Bronchial epithelial cell (primary cell): ENCODE measurements at regions not wholly inside any gene's neighbourhood (a gene's known extent, or its start where the extent isn't known, plus 50 kb on each side); places are given as distances from the start of the nearest gene placed in this dataset.

ENCODE experiments used
- DNase-seq: peaks from one replicate; pipeline ENCODE4 v3.0.0-alpha.2; 2010; ENCODE audit warnings: low read depth
- FAIRE-seq: peaks from 2 replicates; lab custom pipeline; 2011; peaks lifted over from hg19 to GRCh38; lab: Jason Lieb, UNC
- H3K27me3 ChIP-seq: 2 replicates; pipeline ENCODE4 v1.5.1; 2011; ENCODE audit warnings: low read length; ENCODE audit not compliant: control insufficient read depth, insufficient read depth
- H3K36me3 ChIP-seq: 2 replicates; pipeline ENCODE4 v1.5.1; 2011; ENCODE audit warnings: low read length; ENCODE audit not compliant: control insufficient read depth, insufficient read depth
- H3K4me3 ChIP-seq: 2 replicates; pipeline ENCODE4 v1.5.1; 2011; ENCODE audit warnings: mild to moderate bottlenecking, low read depth, low read length, control low read depth
- CTCF ChIP-seq: IDR thresholded peaks from 2 replicates; pipeline ENCODE4 v1.5.1; 2011; ENCODE audit warnings: mild to moderate bottlenecking, moderate library complexity, low read length, control low read depth, inconsistent platforms; ENCODE audit not compliant: insufficient read depth, severe bottlenecking

GRCh38 chr2:41167014-41167413 is 715.1 kb upstream of the SLC8A1 start:
- no peak for TF ChIP-seq CTCF
- DNase-seq = no peak
- no peaks in the 10 kb centered on the region for H3K27me3 ChIP-seq
- FAIRE-seq = no peak
- H3K4me3 ChIP-seq = no peak overlapping the region
- no peaks in the 10 kb centered on the region for H3K36me3 ChIP-seq

GRCh38 chr2:41169744-41170143 is 717.9 kb upstream of the SLC8A1 start:
- DNase-seq (no peak), FAIRE-seq (no peak)
- Histone ChIP-seq H3K27me3 (no peaks in the 10 kb centered on the region), H3K36me3 (no peaks in the 10 kb centered on the region), H3K4me3 (no peak overlapping the region)
- no peak for TF ChIP-seq CTCF

GRCh38 chr2:41170589-41170988 is 718.7 kb upstream of the SLC8A1 start:
- TF ChIP-seq CTCF = no peak
- Histone ChIP-seq H3K27me3 (no peaks in the 10 kb centered on the region), H3K4me3 (no peak overlapping the region), H3K36me3 (no peaks in the 10 kb centered on the region)
- FAIRE-seq = no peak
- no peak for DNase-seq

GRCh38 chr2:41180387-41180786 is 728.5 kb upstream of the SLC8A1 start:
- no peak for TF ChIP-seq CTCF
- DNase-seq = no peak
- Histone ChIP-seq H3K4me3 (no peak overlapping the region), H3K36me3 (no peaks in the 10 kb centered on the region), H3K27me3 (no peaks in the 10 kb centered on the region)
- no peak for FAIRE-seq

GRCh38 chr2:41182961-41183360 is 731.1 kb upstream of the SLC8A1 start:
- Histone ChIP-seq H3K27me3 (no peaks in the 10 kb centered on the region), H3K36me3 (no peaks in the 10 kb centered on the region), H3K4me3 (no peak overlapping the region)
- no peak for TF ChIP-seq CTCF
- DNase-seq (no peak), FAIRE-seq (no peak)

GRCh38 chr2:41187376-41188122 is 735.7 kb upstream of the SLC8A1 start:
- H3K4me3 ChIP-seq = no peak overlapping the region

More at GRCh38 chr2:41187376-41188122, 735.7 kb upstream of the SLC8A1 start:
- TF ChIP-seq CTCF = no peak
- Histone ChIP-seq H3K36me3 (no peaks in the 10 kb centered on the region), H3K27me3 (no peaks in the 10 kb centered on the region)
- DNase-seq (no peak), FAIRE-seq (no peak)
